ENCODE measurements at regions not wholly inside any gene's neighbourhood (a gene's known extent, or its start where the extent isn't known, plus 50 kb on each side); places are given as distances from the start of the nearest gene placed in this dataset.

- intact Hi-C loops (cut with micrococcal nuclease; ENCODE audit: unreplicated experiment): no loop called here
- H3K4me1 ChIP-seq (ENCODE audit: insufficient read depth, low read length, poor library complexity, severe bottlenecking): no peaks in the 10 kb centered on the region
- POLR2A ChIA-PET: no interaction called here
- no peaks in the 10 kb centered on the region for H3K79me2 ChIP-seq (ENCODE audit: insufficient read depth, low read depth, low read length)
- no TSS peak for BruUV-seq (replicated peaks)
- no peak overlapping the region for H3K4me3 ChIP-seq (ENCODE audit: low read depth, low read length, poor library complexity, severe bottlenecking)
- TF ChIP-seq CTCF (conservative IDR thresholded peaks at IDR 0.05; ENCODE audit: low read length): no peak
- TF ChIP-seq EZH2phosphoT487 (IDR thresholded peaks at IDR 0.05; ENCODE audit: borderline replicate concordance, low read depth, low read length): no peak
- DNase-seq (ENCODE audit: low spot score): no peak
- no peak overlapping the region for H2AFZ ChIP-seq (ENCODE audit: low read length)
- no peaks in the 10 kb centered on the region for H4K20me1 ChIP-seq (ENCODE audit: insufficient read depth, low read length)
- CTCF ChIA-PET (ENCODE audit: unreplicated experiment): no interaction called here
- H3K4me2 ChIP-seq (ENCODE audit: low read length): no peak overlapping the region
- no peak overlapping the region for H3K27ac ChIP-seq (ENCODE audit: low read depth, low read length, poor library complexity, severe bottlenecking)
- H3K9me2 ChIP-seq (ENCODE audit: insufficient read depth, low read length): no peaks in the 10 kb centered on the region
- no peaks in the 10 kb centered on the region for H3K9me3 ChIP-seq (ENCODE audit: low read length)
- H3K36me3 ChIP-seq (ENCODE audit: insufficient read depth, low read length): no peaks in the 10 kb centered on the region
Measured at GRCh38 chr6:80441131-80441530, 334.7 kb downstream of the BCKDHB start.

DNA sequence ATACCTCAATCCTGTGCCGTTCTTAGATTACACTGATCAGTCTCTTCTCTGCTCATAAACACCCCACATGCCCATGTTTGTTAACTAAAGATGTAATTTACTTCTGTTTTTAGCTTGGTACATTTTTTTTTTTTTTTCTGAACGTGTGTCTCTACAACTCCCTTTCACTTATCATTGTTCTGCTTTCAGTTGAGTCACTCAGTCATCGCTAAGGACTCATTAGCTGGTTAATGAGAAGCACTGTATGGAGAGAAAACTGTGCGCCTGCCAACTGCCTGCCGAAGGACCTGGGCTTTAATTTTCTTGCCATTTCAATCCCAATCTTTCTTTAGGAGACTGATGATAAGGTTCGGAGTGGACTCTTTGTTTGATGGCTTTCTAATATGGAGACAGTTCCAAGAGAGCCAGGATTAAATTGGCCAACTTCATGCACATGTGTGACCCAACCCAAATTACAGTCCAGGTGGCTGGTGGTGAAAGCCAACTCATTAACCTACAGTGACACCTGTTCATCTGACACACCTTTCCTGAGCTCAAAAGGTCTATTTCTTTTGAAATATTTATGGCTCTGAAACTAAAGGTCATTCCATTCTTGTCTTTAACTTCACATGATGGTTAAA lies 334.1 kb downstream of the BCKDHB start:
- POLR2A ChIA-PET: interaction anchor here (0.7 kb wide), 1 partner anchor 425 kb away, joined by 3 read pairs; no protein-coding TSS in a partner anchor
- H3K4me2 ChIP-seq (ENCODE audit: low read length): no peak overlapping the region

More for the DNA sequence above, 334.1 kb downstream of the BCKDHB start:
- H3K79me2 ChIP-seq (ENCODE audit: insufficient read depth, low read depth, low read length): no peaks in the 10 kb centered on the region
- no peaks in the 10 kb centered on the region for H3K36me3 ChIP-seq (ENCODE audit: insufficient read depth, low read length)
- no peak overlapping the region for H3K27ac ChIP-seq (ENCODE audit: low read depth, low read length, poor library complexity, severe bottlenecking)
- no peaks in the 10 kb centered on the region for H3K9me2 ChIP-seq (ENCODE audit: insufficient read depth, low read length)
- H3K9me3 ChIP-seq (ENCODE audit: low read length): no peaks in the 10 kb centered on the region
- no peak for TF ChIP-seq CTCF (conservative IDR thresholded peaks at IDR 0.05; ENCODE audit: low read length)
- TF ChIP-seq EZH2phosphoT487 (IDR thresholded peaks at IDR 0.05; ENCODE audit: borderline replicate concordance, low read depth, low read length): no peak
- H3K4me1 ChIP-seq (ENCODE audit: insufficient read depth, low read length, poor library complexity, severe bottlenecking): no peaks in the 10 kb centered on the region
- intact Hi-C loops (cut with micrococcal nuclease; ENCODE audit: unreplicated experiment): no loop called here
- CTCF ChIA-PET (ENCODE audit: unreplicated experiment): no interaction called here
- BruUV-seq (replicated peaks): no TSS peak
- H3K4me3 ChIP-seq (ENCODE audit: low read depth, low read length, poor library complexity, severe bottlenecking): no peak overlapping the region
- DNase-seq (ENCODE audit: low spot score): no peak
- H2AFZ ChIP-seq (ENCODE audit: low read length): no peak overlapping the region
- H4K20me1 ChIP-seq (ENCODE audit: insufficient read depth, low read length): no peaks in the 10 kb centered on the region
